ENCODE measurements at regions not wholly inside any gene's neighbourhood (a gene's known extent, or its start where the extent isn't known, plus 50 kb on each side); places are given as distances from the start of the nearest gene placed in this dataset.

DNA sequence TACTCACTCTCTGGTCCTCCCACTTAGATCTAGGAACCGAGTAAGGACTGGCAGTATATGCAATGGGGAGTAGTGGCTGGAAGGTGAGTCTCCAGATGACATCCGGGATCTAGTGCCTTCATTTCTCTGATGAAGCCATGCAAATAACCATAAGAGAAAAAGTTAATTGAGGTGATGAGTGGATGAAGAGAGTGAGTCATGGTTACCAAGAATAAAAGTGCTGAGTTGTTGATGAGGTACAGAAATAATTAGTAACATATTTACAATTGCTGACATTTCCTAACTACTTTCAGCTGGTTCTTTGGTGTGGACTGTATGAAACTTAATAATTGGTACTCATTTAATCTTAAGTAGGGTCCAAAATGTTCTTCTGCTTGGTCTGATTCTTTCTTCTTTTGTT is 146.7 kb upstream of the PITX2 start:
- TF ChIP-seq CTCF (IDR thresholded peaks at IDR 0.05; ENCODE audit: insufficient read depth, low read length, poor library complexity, severe bottlenecking) (no peak), EZH2phosphoT487 (conservative IDR thresholded peaks at IDR 0.05; ENCODE audit: low read length) (no peak)
